ENCODE measurements at regions not wholly inside any gene's neighbourhood (a gene's known extent, or its start where the extent isn't known, plus 50 kb on each side); places are given as distances from the start of the nearest gene placed in this dataset.

GRCh38 chr20:61114493-61115175 is 137.4 kb upstream of the CDH4 start:
- Mint-ChIP-seq H3K27me3 (no peaks in the 10 kb centered on the region), H3K9me3 (no peaks in the 10 kb centered on the region), H3K4me1 (ENCODE audit: low read depth) (no peaks in the 10 kb centered on the region), H3K36me3 (ENCODE audit: low read depth) (no peaks in the 10 kb centered on the region), H3K4me3 (no peak overlapping the region), H3K27ac (no peak overlapping the region)
- TF ChIP-seq, protein P1, sequence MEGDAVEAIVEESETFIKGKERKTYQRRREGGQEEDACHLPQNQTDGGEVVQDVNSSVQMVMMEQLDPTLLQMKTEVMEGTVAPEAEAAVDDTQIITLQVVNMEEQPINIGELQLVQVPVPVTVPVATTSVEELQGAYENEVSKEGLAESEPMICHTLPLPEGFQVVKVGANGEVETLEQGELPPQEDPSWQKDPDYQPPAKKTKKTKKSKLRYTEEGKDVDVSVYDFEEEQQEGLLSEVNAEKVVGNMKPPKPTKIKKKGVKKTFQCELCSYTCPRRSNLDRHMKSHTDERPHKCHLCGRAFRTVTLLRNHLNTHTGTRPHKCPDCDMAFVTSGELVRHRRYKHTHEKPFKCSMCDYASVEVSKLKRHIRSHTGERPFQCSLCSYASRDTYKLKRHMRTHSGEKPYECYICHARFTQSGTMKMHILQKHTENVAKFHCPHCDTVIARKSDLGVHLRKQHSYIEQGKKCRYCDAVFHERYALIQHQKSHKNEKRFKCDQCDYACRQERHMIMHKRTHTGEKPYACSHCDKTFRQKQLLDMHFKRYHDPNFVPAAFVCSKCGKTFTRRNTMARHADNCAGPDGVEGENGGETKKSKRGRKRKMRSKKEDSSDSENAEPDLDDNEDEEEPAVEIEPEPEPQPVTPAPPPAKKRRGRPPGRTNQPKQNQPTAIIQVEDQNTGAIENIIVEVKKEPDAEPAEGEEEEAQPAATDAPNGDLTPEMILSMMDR (IDR thresholded peaks at IDR 0.05) = no peak
- DNase-seq (no peak), ATAC-seq (ENCODE audit: poor library complexity) (no peak)
- Histone ChIP-seq H3K4me1 (ENCODE audit: insufficient read depth, low read length) (no peaks in the 10 kb centered on the region), H3K36me3 (ENCODE audit: insufficient read depth, low read length) (no peaks in the 10 kb centered on the region), H3K9me3 (ENCODE audit: control insufficient read depth in 1 of 2, insufficient read depth in 1 of 2, low read length in 2 of 2) (peaks cover 0 to under 1% of the 10 kb centered on the region in 2 experiments), H3K4me3 (ENCODE audit: low read length) (no peak overlapping the region), H3K27me3 (ENCODE audit: control insufficient read depth in 1 of 2, insufficient read depth in 2 of 2, low read length in 2 of 2) (peaks cover 0 to 5% of the 10 kb centered on the region in 2 experiments), H3K27ac (ENCODE audit: low read depth in 1 of 2, low read length in 2 of 2) (no peak overlapping the region)
- intact Hi-C loops (cut with DNase I, micrococcal nuclease) = no loop called here
- POLR2A ChIA-PET = no interaction called here
- CTCF ChIA-PET = no interaction called here

DNA sequence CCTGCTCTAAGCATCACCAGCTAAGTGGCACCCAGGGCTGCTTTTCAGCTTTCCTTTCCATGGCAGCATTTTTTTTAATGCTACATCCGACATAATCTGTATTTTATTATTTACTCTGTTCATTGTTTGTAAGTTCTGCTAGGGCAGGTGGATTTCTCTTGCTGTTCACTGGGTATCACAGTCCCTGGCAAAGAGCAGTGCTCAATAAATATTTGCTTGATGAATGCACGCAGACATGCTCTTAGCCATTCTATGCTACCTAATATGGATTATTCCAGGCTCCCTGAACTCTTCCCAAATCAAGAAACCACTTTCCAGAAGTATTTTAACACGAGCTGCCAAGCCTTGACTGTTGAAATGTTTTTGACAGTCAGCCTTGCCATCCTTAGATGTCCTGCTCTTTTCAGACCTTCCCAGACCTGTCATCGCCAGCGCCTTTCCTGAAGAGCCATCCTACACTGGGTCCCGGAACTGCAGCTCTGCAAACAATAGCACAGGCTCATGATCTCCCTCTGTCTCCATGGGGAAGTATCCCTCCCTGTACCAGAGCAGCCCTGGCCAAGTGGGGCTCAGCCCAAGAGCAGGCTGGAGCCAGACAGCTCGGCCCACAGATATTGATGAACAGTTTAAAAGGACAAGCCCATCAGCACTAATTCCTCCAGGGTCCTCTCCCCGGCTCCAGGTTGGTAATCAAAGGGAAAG is 136.5 kb upstream of the CDH4 start:
- ChIA-PET POLR2A (no interaction called here), CTCF (no interaction called here)
- Mint-ChIP-seq H3K27ac (no peak overlapping the region), H3K4me3 (no peak overlapping the region), H3K9me3 (no peaks in the 10 kb centered on the region), H3K4me1 (ENCODE audit: low read depth) (no peaks in the 10 kb centered on the region), H3K36me3 (ENCODE audit: low read depth) (no peaks in the 10 kb centered on the region), H3K27me3 (peaks cover under 1% of the 10 kb centered on the region)
- H3K4me1 ChIP-seq (ENCODE audit: insufficient read depth, low read length) = no peaks in the 10 kb centered on the region
- H3K4me3 ChIP-seq (ENCODE audit: low read length) = no peak overlapping the region
- TF ChIP-seq, protein P1 (IDR thresholded peaks at IDR 0.05) = no peak
- H3K27ac ChIP-seq (ENCODE audit: low read depth in 1 of 2, low read length in 2 of 2) = no peak overlapping the region
- intact Hi-C loops (cut with DNase I, micrococcal nuclease) = no loop called here
- no peak for ATAC-seq (ENCODE audit: poor library complexity)
- H3K27me3 ChIP-seq (ENCODE audit: control insufficient read depth in 1 of 2, insufficient read depth in 2 of 2, low read length in 2 of 2) = peaks cover 0 to 5% of the 10 kb centered on the region in 2 experiments
- H3K36me3 ChIP-seq (ENCODE audit: insufficient read depth, low read length) = no peaks in the 10 kb centered on the region
- DNase-seq = no peak
- no peaks in the 10 kb centered on the region for H3K9me3 ChIP-seq (ENCODE audit: control insufficient read depth in 1 of 2, insufficient read depth in 1 of 2, low read length in 2 of 2)

DNA sequence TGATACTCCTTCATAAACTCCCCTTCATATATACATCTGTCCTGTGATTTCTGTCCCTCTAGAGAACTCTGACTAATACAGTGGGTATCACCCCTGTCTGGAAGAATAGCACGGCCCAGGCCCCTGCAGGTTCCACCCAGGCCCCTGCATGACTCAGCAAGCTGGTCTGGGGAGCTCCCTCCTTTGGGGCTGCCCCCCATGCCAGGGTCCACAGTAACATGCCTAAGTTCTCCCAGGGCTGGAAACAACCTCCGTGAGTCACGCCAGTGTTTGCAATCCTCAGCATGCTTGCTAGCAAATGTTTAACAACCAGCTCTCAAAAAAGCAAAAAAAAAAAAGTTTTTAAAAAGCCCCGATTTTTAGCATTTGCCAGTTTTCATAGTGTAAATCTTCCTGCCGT is 134.3 kb upstream of the CDH4 start:
- H3K27ac Mint-ChIP-seq = no peak overlapping the region
- peaks cover 0 to 2% of the 10 kb centered on the region in 2 experiments for H3K27me3 ChIP-seq (ENCODE audit: control insufficient read depth in 1 of 2, insufficient read depth in 2 of 2, low read length in 2 of 2)
- peaks cover 5% of the 10 kb centered on the region for H3K27me3 Mint-ChIP-seq
- H3K4me3 ChIP-seq (ENCODE audit: low read length) = no peak overlapping the region
- H3K9me3 ChIP-seq (ENCODE audit: control insufficient read depth in 1 of 2, insufficient read depth in 1 of 2, low read length in 2 of 2) = no peaks in the 10 kb centered on the region
- DNase-seq (no peak), ATAC-seq (ENCODE audit: poor library complexity) (no peak)
- H3K36me3 Mint-ChIP-seq (ENCODE audit: low read depth) = no peaks in the 10 kb centered on the region
- no peak overlapping the region for H3K4me3 Mint-ChIP-seq
- TF ChIP-seq, protein P1 (IDR thresholded peaks at IDR 0.05) = no peak
- no peaks in the 10 kb centered on the region for H3K4me1 ChIP-seq (ENCODE audit: insufficient read depth, low read length)
- ChIA-PET POLR2A (no interaction called here), CTCF (no interaction called here)
- H3K36me3 ChIP-seq (ENCODE audit: insufficient read depth, low read length) = no peaks in the 10 kb centered on the region
- H3K9me3 Mint-ChIP-seq = no peaks in the 10 kb centered on the region
- H3K27ac ChIP-seq (ENCODE audit: low read depth in 1 of 2, low read length in 2 of 2) = no peak overlapping the region
- intact Hi-C loops (cut with DNase I, micrococcal nuclease) = no loop called here
- no peaks in the 10 kb centered on the region for H3K4me1 Mint-ChIP-seq (ENCODE audit: low read depth)

Data from CD4-positive, alpha-beta T cell (primary cell).